Sigmoid colon (tissue), 6 donors: ENCODE measurements at regions not wholly inside any gene's neighbourhood (a gene's known extent, or its start where the extent isn't known, plus 50 kb on each side); places are given as distances from the start of the nearest gene placed in this dataset.

ENCODE experiments used
- DNase-seq: peaks from one replicate; pipeline ENCODE4 v3.0.0-alpha.2; 2019
- H3K27ac ChIP-seq, 4 donors: fragments of 200-600 bp; sonication (generic); one replicate each; pipeline ENCODE4 v1.5.1; 2016 to 2019; ENCODE audit warnings: mild to moderate bottlenecking in 1 of 4
- H3K27me3 ChIP-seq, 3 donors: fragments of 200-600 bp; sonication (generic); one replicate each; pipeline ENCODE4 v1.5.1; 2019; ENCODE audit warnings: mild to moderate bottlenecking in 1 of 3
- H3K36me3 ChIP-seq, 4 donors: fragments of 200-600 bp; sonication (generic); one replicate each; pipeline ENCODE4 v1.5.1; 2016 to 2019
- H3K4me1 ChIP-seq, 4 donors: fragments of 200-600 bp; sonication (generic); one replicate each; pipeline ENCODE4 v1.5.1; 2017 to 2019
- H3K4me3 ChIP-seq, 4 donors: fragments of 200-600 bp; sonication (generic); one replicate each; pipeline ENCODE4 v1.5.1; 2017 to 2019; ENCODE audit warnings: mild to moderate bottlenecking in 2 of 4, moderate library complexity in 1 of 4
- H3K9me3 ChIP-seq, 4 donors: fragments of 200-600 bp in 3 of 4; sonication (generic) in 3 of 4; one replicate each; pipeline versions ENCODE4 v1.5.1 to v1.6.1; 2013 to 2019
- CTCF ChIP-seq, 4 experiments: fragments of 450-650 bp in 3 of 4; fragments of 200-600 bp in 1 of 4; IDR thresholded peaks; one replicate each; pipeline ENCODE4 v1.5.1; 2016 to 2019; ENCODE audit warnings: antibody characterized with exemption in 4 of 4, mild to moderate bottlenecking in 3 of 4, moderate library complexity in 2 of 4
- EP300 ChIP-seq, 4 donors: sonication (generic); formaldehyde crosslinking; IDR thresholded peaks; one replicate each; pipeline ENCODE4 v1.6.1; 2017; ENCODE audit warnings: antibody characterized with exemption in 4 of 4
- POLR2A ChIP-seq, 2 donors: fragments of 450-650 bp; IDR thresholded peaks; one replicate each; pipeline ENCODE4 v1.6.1; 2016; ENCODE audit warnings: antibody characterized with exemption in 2 of 2, mild to moderate bottlenecking in 2 of 2, moderate library complexity in 2 of 2
- POLR2AphosphoS5 ChIP-seq, 4 donors: sonication (generic); formaldehyde crosslinking; IDR thresholded peaks; one replicate each; pipeline ENCODE4 v1.6.1; 2017; ENCODE audit warnings: antibody characterized with exemption in 4 of 4
- WGBS, 2 donors: extraction: QIAGEN DNeasy Blood & Tissue Kit; methylation state at CpG; one replicate each; pipeline ENCODE4 v1.1.7; 2013; 5-methylcytosine and 5-hydroxymethylcytosine counted together
- intact Hi-C: fragments of 100-400 bp; cut with DNase I; formaldehyde crosslinking; loops from one replicate; pipeline ENCODE4 v1.15.1; 2023
- donor health status: healthy with polysubstance abuse.
- donor health status: healthy.

- intact Hi-C loops = no loop called here
- 65 to 77% methylated on average over 3 of the region's 3 CpGs for WGBS, 2 donors
Observed at GRCh38 chr1:88562991-88563390, 121.1 kb upstream of the PKN2 start.

GRCh38 chr1:88566615-88567387, 117.3 kb upstream of the PKN2 start:
- no peaks in the 10 kb centered on the region for H3K9me3 ChIP-seq
- H3K36me3 ChIP-seq = no peaks in the 10 kb centered on the region
- TF ChIP-seq CTCF (IDR thresholded peaks at IDR 0.05) = no peak
- no peak for TF ChIP-seq POLR2AphosphoS5 (IDR thresholded peaks at IDR 0.05)
- TF ChIP-seq EP300 (IDR thresholded peaks at IDR 0.05) = no peak
- TF ChIP-seq POLR2A (IDR thresholded peaks at IDR 0.05) = no peak
- intact Hi-C loops = no loop called here
- DNase-seq = no peak
- H3K4me1 ChIP-seq = no peaks in the 10 kb centered on the region
- no peak overlapping the region for H3K4me3 ChIP-seq
- H3K27me3 ChIP-seq = no peaks in the 10 kb centered on the region
- H3K27ac ChIP-seq = no peak overlapping the region
- 75 to 84% methylated on average over 9 of the region's 9 CpGs for WGBS, 2 donors

More at GRCh38 chr1:88562991-88563390, 121.1 kb upstream of the PKN2 start:
- Histone ChIP-seq H3K4me1 (no peaks in the 10 kb centered on the region), H3K36me3 (no peaks in the 10 kb centered on the region), H3K27ac (no peak overlapping the region), H3K27me3 (no peaks in the 10 kb centered on the region), H3K4me3 (no peak overlapping the region), H3K9me3 (no peaks in the 10 kb centered on the region)
- TF ChIP-seq EP300 (IDR thresholded peaks at IDR 0.05) (no peak), POLR2AphosphoS5 (IDR thresholded peaks at IDR 0.05) (no peak), POLR2A (IDR thresholded peaks at IDR 0.05) (no peak)
- DNase-seq = no peak

- Histone ChIP-seq H3K27me3 (no peaks in the 10 kb centered on the region), H3K36me3 (no peaks in the 10 kb centered on the region), H3K9me3 (no peaks in the 10 kb centered on the region), H3K27ac (no peak overlapping the region), H3K4me1 (no peaks in the 10 kb centered on the region), H3K4me3 (no peak overlapping the region)
- intact Hi-C loops = no loop called here
- TF ChIP-seq POLR2AphosphoS5 (IDR thresholded peaks at IDR 0.05) (no peak), EP300 (IDR thresholded peaks at IDR 0.05) (no peak), POLR2A (IDR thresholded peaks at IDR 0.05) (no peak), CTCF (IDR thresholded peaks at IDR 0.05) (no peak)
- no peak for DNase-seq
- WGBS, 2 donors = 55 to 67% methylated on average over 1 of the region's 1 CpG
Observed at GRCh38 chr1:88571506-88571905, 112.6 kb upstream of the PKN2 start.

- intact Hi-C loops = no loop called here
- Histone ChIP-seq H3K4me3 (no peak overlapping the region), H3K27me3 (no peaks in the 10 kb centered on the region), H3K4me1 (no peaks in the 10 kb centered on the region), H3K36me3 (no peaks in the 10 kb centered on the region), H3K27ac (no peak overlapping the region), H3K9me3 (no peaks in the 10 kb centered on the region)
- TF ChIP-seq CTCF (IDR thresholded peaks at IDR 0.05) (no peak), EP300 (IDR thresholded peaks at IDR 0.05) (no peak), POLR2A (IDR thresholded peaks at IDR 0.05) (no peak), POLR2AphosphoS5 (IDR thresholded peaks at IDR 0.05) (no peak)
- DNase-seq = no peak
- 83 to 87% methylated on average over 3 of the region's 3 CpGs for WGBS, 2 donors
Observed at GRCh38 chr1:88579598-88579997, 104.5 kb upstream of the PKN2 start.

- TF ChIP-seq POLR2A (IDR thresholded peaks at IDR 0.05) (no peak), CTCF (IDR thresholded peaks at IDR 0.05) (no peak), POLR2AphosphoS5 (IDR thresholded peaks at IDR 0.05) (no peak), EP300 (IDR thresholded peaks at IDR 0.05) (no peak)
- H3K9me3 ChIP-seq = no peaks in the 10 kb centered on the region
- no peaks in the 10 kb centered on the region for H3K27me3 ChIP-seq
- DNase-seq = no peak
- H3K27ac ChIP-seq = no peak overlapping the region
- 70 to 87% methylated on average over 2 of the region's 2 CpGs for WGBS, 2 donors
- H3K4me1 ChIP-seq = no peaks in the 10 kb centered on the region
- H3K4me3 ChIP-seq = no peak overlapping the region
- intact Hi-C loops = no loop called here
- no peaks in the 10 kb centered on the region for H3K36me3 ChIP-seq
Observed at GRCh38 chr1:88581703-88582102, 102.4 kb upstream of the PKN2 start.
